RKO (cell line): ENCODE measurements at regions not wholly inside any gene's neighbourhood (a gene's known extent, or its start where the extent isn't known, plus 50 kb on each side); places are given as distances from the start of the nearest gene placed in this dataset.

ENCODE experiments used
- DNase-seq: peaks from one replicate; pipeline ENCODE4 v3.0.0-alpha.2; 2016; ENCODE audit warnings: low spot score

- DNase-seq, result peak; percentile 23
These were observed 494.7 kb downstream of the CD83 start for GRCh38 chr6:14612016-14612980.

DNA sequence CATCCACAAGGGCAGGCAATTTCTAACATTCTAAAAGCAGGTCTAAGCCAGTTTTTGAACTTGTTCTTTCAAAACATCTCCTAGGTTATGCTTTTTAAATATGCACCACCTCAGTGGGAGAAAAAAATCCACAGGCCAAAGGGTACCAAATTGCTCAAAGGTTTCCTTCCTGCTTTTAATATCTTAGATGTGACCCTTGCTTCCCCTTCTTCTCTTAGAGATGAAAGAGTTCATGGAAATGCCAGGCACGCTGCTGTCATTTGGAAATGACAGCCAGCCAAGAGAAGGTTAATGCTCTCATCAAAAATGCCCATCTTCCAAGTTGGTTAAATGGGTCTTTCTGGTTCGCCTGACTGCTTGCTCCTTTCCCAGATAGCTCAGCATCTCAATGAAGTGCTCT lies 497.1 kb downstream of the CD83 start:
- DNase-seq, result no peak

DNA sequence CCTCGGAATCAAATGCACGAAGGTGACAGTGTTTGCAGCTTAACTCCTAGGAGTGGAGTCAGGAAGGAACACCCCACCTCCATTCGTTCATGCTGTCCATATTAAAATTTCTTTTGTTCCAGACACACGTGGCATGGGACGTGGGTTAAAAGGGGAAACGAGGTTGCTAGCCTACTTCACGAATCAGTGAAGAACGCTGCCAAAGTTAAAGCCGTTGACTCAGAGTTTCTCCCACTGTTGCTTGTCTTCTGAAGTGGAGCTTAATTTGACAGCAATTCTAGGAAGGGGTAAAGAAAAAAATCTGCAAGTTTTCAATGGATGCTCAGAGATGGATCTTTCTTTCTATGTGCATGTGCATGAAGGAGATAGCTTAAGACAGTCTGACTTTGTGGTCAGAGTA lies 499.1 kb downstream of the CD83 start:
- no peak for DNase-seq

DNA sequence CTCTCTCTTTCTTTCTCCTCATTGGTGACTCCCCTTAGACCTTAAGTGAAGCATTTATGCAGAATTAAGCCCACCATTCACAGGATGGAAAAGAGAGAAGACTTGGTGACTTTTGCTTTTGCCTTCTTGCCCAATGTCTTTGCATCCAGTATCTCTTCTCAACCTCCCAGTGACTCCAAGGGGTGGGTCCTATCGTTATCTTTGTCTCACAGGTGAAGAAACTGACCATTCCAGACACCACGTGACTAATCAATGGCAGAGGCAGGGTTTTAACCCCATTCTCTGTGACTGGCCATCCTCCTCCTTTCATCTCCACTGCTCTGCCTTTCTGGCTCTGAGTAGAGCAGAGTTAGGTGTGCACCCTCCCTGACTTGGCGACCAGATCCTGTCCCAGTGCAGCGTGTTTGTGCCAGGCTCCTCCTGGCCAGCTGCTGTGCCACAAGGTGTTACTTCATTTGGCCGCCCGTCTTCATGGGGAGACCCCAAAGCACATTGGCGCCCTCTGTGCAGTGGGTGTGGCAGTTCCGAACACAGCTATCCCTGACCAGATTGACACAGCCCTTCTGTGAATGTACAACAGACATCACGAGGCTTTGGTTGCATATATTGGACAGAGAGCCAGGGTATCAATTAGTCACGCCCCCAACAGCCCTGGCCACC lies 501.3 kb downstream of the CD83 start:
- no peak for DNase-seq

GRCh38 chr6:14619419-14619781 lies 501.8 kb downstream of the CD83 start:
- no peak for DNase-seq

DNA sequence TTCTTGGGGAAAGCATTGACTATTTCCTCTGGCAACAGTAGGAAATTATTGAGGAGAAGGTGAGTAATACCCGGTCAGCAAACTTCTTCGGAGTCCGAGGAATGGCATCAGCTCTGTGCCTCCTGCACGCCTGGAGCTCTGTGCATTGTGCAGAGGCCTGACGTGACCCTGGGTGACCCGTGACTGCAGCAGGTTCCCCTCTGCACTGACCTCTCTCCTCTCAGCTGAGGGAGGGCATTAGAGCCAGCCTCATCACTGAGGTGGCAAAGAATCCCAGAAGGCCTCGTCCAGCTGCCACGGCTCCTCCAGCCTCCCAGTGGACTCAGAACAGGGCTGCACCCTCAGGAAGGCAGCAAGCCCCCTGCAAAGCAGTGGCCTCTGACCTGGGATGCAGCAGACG lies 502.9 kb downstream of the CD83 start:
- DNase-seq, result peak; percentile 2

DNA sequence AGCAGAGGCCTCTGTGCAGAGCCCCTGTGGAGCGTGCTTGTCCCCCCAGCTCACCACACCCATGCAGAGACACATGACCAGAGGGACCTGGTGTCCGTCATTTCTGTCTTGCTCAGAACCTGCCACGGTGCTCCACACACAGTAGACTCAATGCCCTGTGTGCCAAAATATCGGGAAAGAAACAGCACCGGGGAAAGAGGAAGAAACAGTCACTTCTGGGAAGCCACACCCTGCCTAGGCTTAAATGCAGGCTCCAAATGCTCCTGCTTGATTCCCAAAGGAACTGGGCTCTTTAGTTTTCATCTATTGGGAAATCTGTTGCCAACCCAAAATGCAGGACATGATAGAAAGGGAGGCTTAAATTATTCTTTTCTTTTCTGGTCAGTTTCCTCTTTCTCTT lies 503.9 kb downstream of the CD83 start:
- DNase-seq, result no peak

DNA sequence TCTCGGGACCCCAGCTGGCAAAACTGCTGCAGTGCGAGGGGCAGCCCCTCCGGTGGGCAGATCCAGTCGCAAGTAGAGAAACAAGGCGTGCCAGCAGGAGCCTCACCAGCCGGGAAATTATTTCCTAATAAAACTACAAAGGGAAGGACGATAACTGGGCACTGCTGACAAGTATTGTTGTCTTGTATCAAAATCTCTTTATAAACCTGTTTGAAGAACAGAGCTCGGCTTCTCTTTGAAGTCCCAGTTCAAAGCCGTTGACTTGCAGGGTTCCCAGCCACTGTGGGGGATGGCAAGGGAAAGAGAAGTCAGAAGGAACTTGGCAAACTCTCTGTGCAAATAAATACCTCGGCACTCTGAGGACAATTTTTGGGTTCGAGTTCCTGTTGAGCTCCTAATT lies 504.5 kb downstream of the CD83 start:
- no peak for DNase-seq

DNA sequence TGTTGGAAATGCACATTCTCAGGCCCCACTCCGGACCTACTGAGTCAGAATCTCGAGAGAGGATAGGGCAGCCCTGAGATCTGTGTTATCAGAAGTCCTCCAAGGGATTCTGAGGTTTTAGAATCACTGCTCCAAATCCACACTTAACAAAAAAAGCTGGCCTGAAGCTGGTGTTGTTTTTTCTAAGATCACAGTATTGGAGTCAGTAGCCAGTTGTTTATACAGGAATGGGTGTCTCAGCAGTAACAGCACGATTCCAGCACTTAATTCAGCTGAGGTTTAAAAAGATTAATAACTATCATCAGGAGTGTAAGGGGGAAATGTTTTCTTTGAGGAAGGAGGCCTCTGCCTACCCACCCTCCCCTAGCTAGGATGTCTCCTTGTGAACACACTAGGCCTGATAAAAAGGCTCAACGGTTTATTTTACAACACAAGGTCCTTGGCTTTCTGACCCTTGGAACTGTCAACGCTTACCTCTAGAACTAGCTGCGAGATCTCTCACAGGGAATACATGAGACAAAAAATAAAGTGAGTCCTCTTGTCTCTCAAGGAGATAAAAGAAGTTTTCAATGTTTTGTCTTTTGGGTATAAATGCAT lies 505.4 kb downstream of the CD83 start:
- DNase-seq, result no peak

- no peak for DNase-seq
These were observed 507.8 kb downstream of the CD83 start for GRCh38 chr6:14625173-14625895.

DNA sequence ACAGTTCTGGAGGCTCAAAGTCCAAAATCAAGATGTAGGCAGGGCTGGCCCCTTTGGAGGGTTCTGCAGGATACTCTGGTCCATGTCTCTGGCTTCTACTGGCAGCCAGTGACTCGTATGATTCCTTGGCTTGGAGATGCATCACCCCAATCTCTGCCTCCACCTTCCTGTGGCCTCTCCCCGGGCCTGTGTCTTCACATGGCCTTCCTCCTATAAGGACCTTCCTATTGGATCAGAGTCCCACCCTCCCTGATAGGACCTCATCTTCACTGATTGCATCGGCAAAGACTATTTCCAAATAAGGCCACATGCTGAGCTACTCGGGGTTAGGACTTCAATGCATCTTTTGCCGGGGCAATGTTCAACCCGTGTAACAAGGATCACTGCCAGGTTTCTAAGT lies 509.0 kb downstream of the CD83 start:
- DNase-seq, result no peak

GRCh38 chr6:14630016-14630415 lies 512.4 kb downstream of the CD83 start:
- no peak for DNase-seq

GRCh38 chr6:14633479-14633878 lies 515.9 kb downstream of the CD83 start:
- no peak for DNase-seq

GRCh38 chr6:14634072-14634471 lies 516.5 kb downstream of the CD83 start:
- no peak for DNase-seq

GRCh38 chr6:14635195-14635594 lies 517.6 kb downstream of the CD83 start:
- DNase-seq, result no peak

DNA sequence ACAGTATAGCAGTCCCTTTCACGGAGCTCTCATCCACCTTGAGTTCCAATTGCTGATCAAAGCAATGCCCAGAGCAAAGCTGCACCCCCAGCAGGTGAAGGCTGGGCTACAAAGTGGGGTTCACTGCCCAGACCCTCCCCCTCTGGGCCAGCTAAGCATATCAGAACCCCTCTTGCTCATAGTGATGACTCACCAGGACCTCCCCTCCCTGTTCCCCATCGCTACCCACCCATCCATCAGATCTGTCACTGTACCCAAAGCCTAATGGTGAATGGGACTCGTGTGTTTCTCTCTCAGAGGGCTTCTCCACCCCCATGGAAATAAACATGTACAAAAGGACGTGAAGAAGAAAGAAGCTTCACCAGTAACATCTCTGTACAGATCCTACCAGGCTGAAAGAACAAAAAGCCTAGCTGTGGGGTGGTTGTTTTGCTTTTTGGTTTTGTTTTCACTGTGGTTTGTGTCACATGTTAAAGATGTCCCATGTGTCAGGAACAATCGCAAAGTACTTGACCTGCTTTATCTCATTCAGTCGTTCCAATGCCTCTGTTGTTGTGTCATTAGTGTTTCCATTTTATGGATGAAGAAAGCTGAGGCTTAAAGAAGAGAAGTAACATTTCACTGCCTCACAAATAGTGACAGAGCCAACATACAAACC lies 518.5 kb downstream of the CD83 start:
- DNase-seq, result no peak

- no peak for DNase-seq
These were observed 520.9 kb downstream of the CD83 start for GRCh38 chr6:14638435-14638905.

DNA sequence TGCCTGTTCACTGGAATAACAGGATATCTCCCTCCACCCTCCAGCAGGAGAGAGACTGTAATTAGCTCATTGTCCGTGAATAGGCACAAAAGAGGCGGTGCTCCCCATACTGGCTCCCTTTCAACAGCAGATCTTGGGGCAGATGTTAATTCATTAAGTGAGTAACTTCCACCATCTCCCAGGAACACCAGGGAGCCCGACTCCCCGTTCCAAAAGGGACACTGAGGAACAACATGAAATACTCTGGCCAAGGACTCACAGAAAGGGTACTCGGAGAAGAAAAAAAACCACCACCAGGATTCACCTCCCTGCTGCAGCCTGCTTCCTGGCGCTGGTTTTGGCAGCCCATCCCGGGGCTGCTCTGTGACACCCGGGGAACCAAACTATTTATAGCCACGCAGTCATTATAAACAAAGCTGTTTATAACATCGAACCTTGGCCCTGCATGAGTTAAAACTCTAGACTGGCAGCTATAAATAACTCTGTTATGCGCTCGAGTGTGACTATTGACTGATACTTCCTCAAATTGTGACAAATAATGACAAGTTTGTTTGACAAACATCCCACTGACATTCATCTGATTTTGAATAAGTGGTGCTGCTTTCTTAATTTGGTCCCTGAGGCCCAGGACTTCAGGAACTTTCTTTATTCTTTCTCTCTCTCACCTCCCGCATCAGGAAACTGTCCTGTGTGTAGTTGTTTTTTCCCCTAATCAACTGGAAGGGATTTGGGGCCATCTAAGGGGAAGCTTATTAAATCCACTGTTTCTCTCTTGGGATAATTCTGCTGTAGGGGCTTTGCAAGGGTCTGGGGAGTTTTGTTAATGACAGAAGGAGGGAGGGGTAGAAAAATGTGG lies 521.6 kb downstream of the CD83 start:
- no peak for DNase-seq

GRCh38 chr6:14639983-14640599 lies 522.5 kb downstream of the CD83 start:
- DNase-seq, result no peak

GRCh38 chr6:14640631-14641030 lies 523.1 kb downstream of the CD83 start:
- no peak for DNase-seq
